ENCODE measurements at regions not wholly inside any gene's neighbourhood (a gene's known extent, or its start where the extent isn't known, plus 50 kb on each side); places are given as distances from the start of the nearest gene placed in this dataset.

GRCh38 chr1:36743286-36744005 is 260.7 kb upstream of the CSF3R start:
- 89% methylated on average over 6 of the region's 6 CpGs for WGBS
- no peaks in the 10 kb centered on the region for H3K4me1 ChIP-seq (ENCODE audit: control insufficient read depth in 2 of 2, insufficient read depth in 2 of 2, low read length in 2 of 2)
- H3K9me3 ChIP-seq (ENCODE audit: control insufficient read depth in 2 of 2, insufficient read depth in 1 of 2, low read length in 1 of 2) = no peaks in the 10 kb centered on the region

GRCh38 chr1:36741066-36741465 is 258.4 kb upstream of the CSF3R start:
- Histone ChIP-seq H3K36me3 (ENCODE audit: control insufficient read depth in 2 of 2, insufficient read depth in 2 of 2, low read length in 1 of 2) (no peaks in the 10 kb centered on the region), H3K4me3 (ENCODE audit: low read length in 2 of 2) (no peak overlapping the region), H3K9me3 (ENCODE audit: control insufficient read depth in 2 of 2, insufficient read depth in 1 of 2, low read length in 1 of 2) (no peaks in the 10 kb centered on the region), H3K4me1 (ENCODE audit: control insufficient read depth in 2 of 2, insufficient read depth in 2 of 2, low read length in 2 of 2) (no peaks in the 10 kb centered on the region), H3K27ac (ENCODE audit: low read depth in 1 of 2, low read length in 1 of 2) (no peak overlapping the region), H3K27me3 (ENCODE audit: control insufficient read depth in 2 of 2, insufficient read depth in 1 of 2, low read length in 1 of 2) (peaks cover 0 to 13% of the 10 kb centered on the region in 2 donors)
- WGBS = 95% methylated on average over 1 of the region's 1 CpG
- no peak for DNase-seq (ENCODE audit: low read depth in 6 of 9, low spot score in 9 of 9)

More at GRCh38 chr1:36743286-36744005, 260.7 kb upstream of the CSF3R start:
- Histone ChIP-seq H3K36me3 (ENCODE audit: control insufficient read depth in 2 of 2, insufficient read depth in 2 of 2, low read length in 1 of 2) (no peaks in the 10 kb centered on the region), H3K27me3 (ENCODE audit: control insufficient read depth in 2 of 2, insufficient read depth in 1 of 2, low read length in 1 of 2) (peaks cover 0 to 2% of the 10 kb centered on the region in 2 donors), H3K4me3 (ENCODE audit: low read length in 2 of 2) (no peak overlapping the region), H3K27ac (ENCODE audit: low read depth in 1 of 2, low read length in 1 of 2) (no peak overlapping the region)
- DNase-seq (ENCODE audit: low read depth in 6 of 9, low spot score in 9 of 9) = no peak

- H3K4me3 ChIP-seq (ENCODE audit: low read length in 2 of 2) = no peak overlapping the region
- H3K36me3 ChIP-seq (ENCODE audit: control insufficient read depth in 2 of 2, insufficient read depth in 2 of 2, low read length in 1 of 2) = no peaks in the 10 kb centered on the region
- H3K27ac ChIP-seq (ENCODE audit: low read depth in 1 of 2, low read length in 1 of 2) = no peak overlapping the region
- DNase-seq (ENCODE audit: low read depth in 6 of 9, low spot score in 9 of 9) = no peak
- peaks cover 0 to 13% of the 10 kb centered on the region in 2 donors for H3K27me3 ChIP-seq (ENCODE audit: control insufficient read depth in 2 of 2, insufficient read depth in 1 of 2, low read length in 1 of 2)
- H3K9me3 ChIP-seq (ENCODE audit: control insufficient read depth in 2 of 2, insufficient read depth in 1 of 2, low read length in 1 of 2) = no peaks in the 10 kb centered on the region
- WGBS = 50% methylated on average over 1 of the region's 1 CpG
- H3K4me1 ChIP-seq (ENCODE audit: control insufficient read depth in 2 of 2, insufficient read depth in 2 of 2, low read length in 2 of 2) = no peaks in the 10 kb centered on the region
Observed at GRCh38 chr1:36740446-36740845, 257.7 kb upstream of the CSF3R start.

- H3K4me1 ChIP-seq (ENCODE audit: control insufficient read depth in 2 of 2, insufficient read depth in 2 of 2, low read length in 2 of 2) = no peaks in the 10 kb centered on the region
- no peak overlapping the region for H3K4me3 ChIP-seq (ENCODE audit: low read length in 2 of 2)
- H3K27ac ChIP-seq (ENCODE audit: low read depth in 1 of 2, low read length in 1 of 2) = no peak overlapping the region
- WGBS = 79% methylated on average over 6 of the region's 6 CpGs
- peaks cover 0 to 13% of the 10 kb centered on the region in 2 donors for H3K27me3 ChIP-seq (ENCODE audit: control insufficient read depth in 2 of 2, insufficient read depth in 1 of 2, low read length in 1 of 2)
- no peaks in the 10 kb centered on the region for H3K9me3 ChIP-seq (ENCODE audit: control insufficient read depth in 2 of 2, insufficient read depth in 1 of 2, low read length in 1 of 2)
- no peaks in the 10 kb centered on the region for H3K36me3 ChIP-seq (ENCODE audit: control insufficient read depth in 2 of 2, insufficient read depth in 2 of 2, low read length in 1 of 2)
- no peak for DNase-seq (ENCODE audit: low read depth in 6 of 9, low spot score in 9 of 9)
Observed at GRCh38 chr1:36739703-36740289, 257.1 kb upstream of the CSF3R start.

GRCh38 chr1:36738245-36738644 is 255.5 kb upstream of the CSF3R start:
- H3K27me3 ChIP-seq (ENCODE audit: control insufficient read depth in 2 of 2, insufficient read depth in 1 of 2, low read length in 1 of 2) = peaks cover 0 to 13% of the 10 kb centered on the region in 2 donors
- DNase-seq (ENCODE audit: low read depth in 6 of 9, low spot score in 9 of 9) = no peak
- no peaks in the 10 kb centered on the region for H3K36me3 ChIP-seq (ENCODE audit: control insufficient read depth in 2 of 2, insufficient read depth in 2 of 2, low read length in 1 of 2)
- no peaks in the 10 kb centered on the region for H3K4me1 ChIP-seq (ENCODE audit: control insufficient read depth in 2 of 2, insufficient read depth in 2 of 2, low read length in 2 of 2)
- WGBS = 68% methylated on average over 5 of the region's 5 CpGs
- no peak overlapping the region for H3K27ac ChIP-seq (ENCODE audit: low read depth in 1 of 2, low read length in 1 of 2)
- no peak overlapping the region for H3K4me3 ChIP-seq (ENCODE audit: low read length in 2 of 2)
- H3K9me3 ChIP-seq (ENCODE audit: control insufficient read depth in 2 of 2, insufficient read depth in 1 of 2, low read length in 1 of 2) = no peaks in the 10 kb centered on the region

- Histone ChIP-seq H3K36me3 (ENCODE audit: control insufficient read depth in 2 of 2, insufficient read depth in 2 of 2, low read length in 1 of 2) (no peaks in the 10 kb centered on the region), H3K4me1 (ENCODE audit: control insufficient read depth in 2 of 2, insufficient read depth in 2 of 2, low read length in 2 of 2) (no peaks in the 10 kb centered on the region), H3K4me3 (ENCODE audit: low read length in 2 of 2) (no peak overlapping the region), H3K9me3 (ENCODE audit: control insufficient read depth in 2 of 2, insufficient read depth in 1 of 2, low read length in 1 of 2) (no peaks in the 10 kb centered on the region), H3K27me3 (ENCODE audit: control insufficient read depth in 2 of 2, insufficient read depth in 1 of 2, low read length in 1 of 2) (peaks cover 0 to 13% of the 10 kb centered on the region in 2 donors), H3K27ac (ENCODE audit: low read depth in 1 of 2, low read length in 1 of 2) (no peak overlapping the region)
- WGBS = 47% methylated on average over 11 of the region's 11 CpGs
- no peak for DNase-seq (ENCODE audit: low read depth in 6 of 9, low spot score in 9 of 9)
Observed at GRCh38 chr1:36737767-36738166, 255.1 kb upstream of the CSF3R start.

- WGBS = 77% methylated on average over 5 of the region's 5 CpGs
- DNase-seq (ENCODE audit: low read depth in 6 of 9, low spot score in 9 of 9) = no peak
Observed at GRCh38 chr1:36737038-36737555, 254.4 kb upstream of the CSF3R start.

GRCh38 chr1:36735939-36736730 is 253.4 kb upstream of the CSF3R start:
- 53% methylated on average over 18 of the region's 18 CpGs for WGBS
- no peaks in the 10 kb centered on the region for H3K9me3 ChIP-seq (ENCODE audit: control insufficient read depth in 2 of 2, insufficient read depth in 1 of 2, low read length in 1 of 2)
- no peak for DNase-seq (ENCODE audit: low read depth in 6 of 9, low spot score in 9 of 9)
- no peaks in the 10 kb centered on the region for H3K36me3 ChIP-seq (ENCODE audit: control insufficient read depth in 2 of 2, insufficient read depth in 2 of 2, low read length in 1 of 2)
- H3K27ac ChIP-seq (ENCODE audit: low read depth in 1 of 2, low read length in 1 of 2) = no peak overlapping the region
- H3K27me3 ChIP-seq (ENCODE audit: control insufficient read depth in 2 of 2, insufficient read depth in 1 of 2, low read length in 1 of 2) = peaks cover 0 to 13% of the 10 kb centered on the region in 2 donors
- no peaks in the 10 kb centered on the region for H3K4me1 ChIP-seq (ENCODE audit: control insufficient read depth in 2 of 2, insufficient read depth in 2 of 2, low read length in 2 of 2)
- H3K4me3 ChIP-seq (ENCODE audit: low read length in 2 of 2) = no peak overlapping the region

More at GRCh38 chr1:36737038-36737555, 254.4 kb upstream of the CSF3R start:
- Histone ChIP-seq H3K9me3 (ENCODE audit: control insufficient read depth in 2 of 2, insufficient read depth in 1 of 2, low read length in 1 of 2) (no peaks in the 10 kb centered on the region), H3K36me3 (ENCODE audit: control insufficient read depth in 2 of 2, insufficient read depth in 2 of 2, low read length in 1 of 2) (no peaks in the 10 kb centered on the region), H3K27ac (ENCODE audit: low read depth in 1 of 2, low read length in 1 of 2) (no peak overlapping the region), H3K4me1 (ENCODE audit: control insufficient read depth in 2 of 2, insufficient read depth in 2 of 2, low read length in 2 of 2) (no peaks in the 10 kb centered on the region), H3K4me3 (ENCODE audit: low read length in 2 of 2) (no peak overlapping the region), H3K27me3 (ENCODE audit: control insufficient read depth in 2 of 2, insufficient read depth in 1 of 2, low read length in 1 of 2) (peaks cover 0 to 13% of the 10 kb centered on the region in 2 donors)

- DNase-seq (ENCODE audit: low read depth in 6 of 9, low spot score in 9 of 9) = no peak
- no peaks in the 10 kb centered on the region for H3K36me3 ChIP-seq (ENCODE audit: control insufficient read depth in 2 of 2, insufficient read depth in 2 of 2, low read length in 1 of 2)
- 94% methylated on average over 4 of the region's 4 CpGs for WGBS
- H3K27me3 ChIP-seq (ENCODE audit: control insufficient read depth in 2 of 2, insufficient read depth in 1 of 2, low read length in 1 of 2) = peaks cover 0 to 13% of the 10 kb centered on the region in 2 donors
- H3K9me3 ChIP-seq (ENCODE audit: control insufficient read depth in 2 of 2, insufficient read depth in 1 of 2, low read length in 1 of 2) = no peaks in the 10 kb centered on the region
- no peak overlapping the region for H3K4me3 ChIP-seq (ENCODE audit: low read length in 2 of 2)
- no peaks in the 10 kb centered on the region for H3K4me1 ChIP-seq (ENCODE audit: control insufficient read depth in 2 of 2, insufficient read depth in 2 of 2, low read length in 2 of 2)
- H3K27ac ChIP-seq (ENCODE audit: low read depth in 1 of 2, low read length in 1 of 2) = no peak overlapping the region
Observed at GRCh38 chr1:36735436-36735835, 252.7 kb upstream of the CSF3R start.

Measured in thymus (tissue), 11 donors.